NCI-H82 treated with DMSO at 0.1 percent for 48 hours (cell line): ENCODE measurements at regions not wholly inside any gene's neighbourhood (a gene's known extent, or its start where the extent isn't known, plus 50 kb on each side); places are given as distances from the start of the nearest gene placed in this dataset.

Source experiments
- DNase-seq: peaks from one replicate; lab custom pipeline; 2025; ENCODE audit not compliant: unreplicated experiment; lab: John Stamatoyannopoulos, UW

DNA sequence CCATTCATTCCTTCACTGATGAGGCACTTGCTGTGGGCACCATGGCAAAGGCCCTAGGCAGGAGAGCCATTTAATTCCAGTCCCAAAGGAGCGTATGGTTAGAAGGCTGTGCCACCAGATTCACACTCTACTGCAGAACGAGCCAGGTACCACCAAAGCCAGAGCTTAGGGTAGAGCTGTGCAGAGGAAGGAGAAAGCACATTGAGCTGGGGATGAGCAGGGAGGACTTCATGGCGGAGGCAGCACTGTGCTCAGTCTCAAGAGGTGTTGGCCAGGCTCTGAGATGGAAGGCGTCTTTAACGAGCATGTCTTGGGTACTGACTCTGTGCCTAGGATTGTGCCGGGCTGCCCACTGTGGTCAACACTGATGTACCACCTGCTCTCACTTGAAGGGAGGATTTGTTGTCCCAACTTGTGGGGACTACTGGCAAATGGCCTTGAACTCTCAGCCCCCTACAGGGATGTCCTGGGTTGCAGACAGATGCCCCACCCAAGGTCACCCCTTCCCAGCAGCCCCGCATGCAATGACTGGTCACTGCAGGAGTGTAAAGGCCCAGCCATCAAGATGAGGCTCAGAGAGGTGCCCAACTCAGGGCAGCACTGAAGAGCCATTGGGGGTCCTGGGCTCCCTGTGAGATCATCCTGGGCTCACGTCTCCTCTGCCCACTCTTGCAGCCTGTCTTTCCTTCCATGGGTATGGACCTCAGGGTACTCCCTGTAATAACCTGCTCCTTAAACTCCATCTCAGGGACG lies 251.4 kb downstream of the GLI2 start:
- no peak for DNase-seq

DNA sequence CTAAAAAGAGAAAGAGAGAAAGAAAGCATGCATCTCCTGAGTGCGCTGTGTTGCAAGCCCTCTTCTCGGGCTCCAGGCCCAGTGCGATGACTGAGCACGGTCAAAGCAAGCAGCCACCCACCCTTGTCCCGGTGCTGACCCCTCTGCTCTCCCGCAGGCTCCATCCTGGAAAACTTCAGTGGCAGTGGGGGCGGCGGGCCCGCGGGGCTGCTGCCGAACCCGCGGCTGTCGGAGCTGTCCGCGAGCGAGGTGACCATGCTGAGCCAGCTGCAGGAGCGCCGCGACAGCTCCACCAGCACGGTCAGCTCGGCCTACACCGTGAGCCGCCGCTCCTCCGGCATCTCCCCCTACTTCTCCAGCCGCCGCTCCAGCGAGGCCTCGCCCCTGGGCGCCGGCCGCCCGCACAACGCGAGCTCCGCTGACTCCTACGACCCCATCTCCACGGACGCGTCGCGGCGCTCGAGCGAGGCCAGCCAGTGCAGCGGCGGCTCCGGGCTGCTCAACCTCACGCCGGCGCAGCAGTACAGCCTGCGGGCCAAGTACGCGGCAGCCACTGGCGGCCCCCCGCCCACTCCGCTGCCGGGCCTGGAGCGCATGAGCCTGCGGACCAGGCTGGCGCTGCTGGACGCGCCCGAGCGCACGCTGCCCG lies 252.5 kb downstream of the GLI2 start:
- DNase-seq: no peak

DNA sequence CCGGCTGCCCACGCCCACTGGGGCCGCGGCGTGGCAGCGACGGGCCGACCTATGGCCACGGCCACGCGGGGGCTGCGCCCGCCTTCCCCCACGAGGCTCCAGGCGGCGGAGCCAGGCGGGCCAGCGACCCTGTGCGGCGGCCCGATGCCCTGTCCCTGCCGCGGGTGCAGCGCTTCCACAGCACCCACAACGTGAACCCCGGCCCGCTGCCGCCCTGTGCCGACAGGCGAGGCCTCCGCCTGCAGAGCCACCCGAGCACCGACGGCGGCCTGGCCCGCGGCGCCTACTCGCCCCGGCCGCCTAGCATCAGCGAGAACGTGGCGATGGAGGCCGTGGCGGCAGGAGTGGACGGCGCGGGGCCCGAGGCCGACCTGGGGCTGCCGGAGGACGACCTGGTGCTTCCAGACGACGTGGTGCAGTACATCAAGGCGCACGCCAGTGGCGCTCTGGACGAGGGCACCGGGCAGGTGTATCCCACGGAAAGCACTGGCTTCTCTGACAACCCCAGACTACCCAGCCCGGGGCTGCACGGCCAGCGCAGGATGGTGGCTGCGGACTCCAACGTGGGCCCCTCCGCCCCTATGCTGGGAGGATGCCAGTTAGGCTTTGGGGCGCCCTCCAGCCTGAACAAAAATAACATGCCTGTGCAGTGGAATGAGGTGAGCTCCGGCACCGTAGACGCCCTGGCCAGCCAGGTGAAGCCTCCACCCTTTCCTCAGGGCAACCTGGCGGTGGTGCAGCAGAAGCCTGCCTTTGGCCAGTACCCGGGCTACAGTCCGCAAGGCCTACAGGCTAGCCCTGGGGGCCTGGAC lies 253.2 kb downstream of the GLI2 start:
- no peak for DNase-seq

DNA sequence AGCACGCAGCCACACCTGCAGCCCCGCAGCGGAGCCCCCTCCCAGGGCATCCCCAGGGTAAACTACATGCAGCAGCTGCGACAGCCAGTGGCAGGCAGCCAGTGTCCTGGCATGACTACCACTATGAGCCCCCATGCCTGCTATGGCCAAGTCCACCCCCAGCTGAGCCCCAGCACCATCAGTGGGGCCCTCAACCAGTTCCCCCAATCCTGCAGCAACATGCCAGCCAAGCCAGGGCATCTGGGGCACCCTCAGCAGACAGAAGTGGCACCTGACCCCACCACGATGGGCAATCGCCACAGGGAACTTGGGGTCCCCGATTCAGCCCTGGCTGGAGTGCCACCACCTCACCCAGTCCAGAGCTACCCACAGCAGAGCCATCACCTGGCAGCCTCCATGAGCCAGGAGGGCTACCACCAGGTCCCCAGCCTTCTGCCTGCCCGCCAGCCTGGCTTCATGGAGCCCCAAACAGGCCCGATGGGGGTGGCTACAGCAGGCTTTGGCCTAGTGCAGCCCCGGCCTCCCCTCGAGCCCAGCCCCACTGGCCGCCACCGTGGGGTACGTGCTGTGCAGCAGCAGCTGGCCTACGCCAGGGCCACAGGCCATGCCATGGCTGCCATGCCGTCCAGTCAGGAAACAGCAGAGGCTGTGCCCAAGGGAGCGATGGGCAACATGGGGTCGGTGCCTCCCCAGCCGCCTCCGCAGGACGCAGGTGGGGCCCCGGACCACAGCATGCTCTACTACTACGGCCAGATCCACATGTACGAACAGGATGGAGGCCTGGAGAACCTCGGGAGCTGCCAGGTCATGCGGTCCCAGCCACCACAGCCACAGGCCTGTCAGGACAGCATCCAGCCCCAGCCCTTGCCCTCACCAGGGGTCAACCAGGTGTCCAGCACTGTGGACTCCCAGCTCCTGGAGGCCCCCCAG lies 254.1 kb downstream of the GLI2 start:
- no peak for DNase-seq

DNA sequence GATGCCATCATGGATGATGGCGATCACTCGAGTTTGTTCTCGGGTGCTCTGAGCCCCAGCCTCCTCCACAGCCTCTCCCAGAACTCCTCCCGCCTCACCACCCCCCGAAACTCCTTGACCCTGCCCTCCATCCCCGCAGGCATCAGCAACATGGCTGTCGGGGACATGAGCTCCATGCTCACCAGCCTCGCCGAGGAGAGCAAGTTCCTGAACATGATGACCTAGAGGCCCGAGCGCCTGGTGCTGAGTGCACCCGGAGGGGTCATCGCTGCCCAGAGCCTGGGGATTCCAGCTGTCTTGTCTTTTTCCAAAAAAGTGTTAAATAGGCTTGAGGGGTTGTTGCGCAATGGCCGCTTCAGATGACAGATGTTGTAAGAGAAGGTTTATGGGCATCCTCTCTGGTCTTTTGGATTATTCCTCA lies 254.8 kb downstream of the GLI2 start:
- DNase-seq: no peak

DNA sequence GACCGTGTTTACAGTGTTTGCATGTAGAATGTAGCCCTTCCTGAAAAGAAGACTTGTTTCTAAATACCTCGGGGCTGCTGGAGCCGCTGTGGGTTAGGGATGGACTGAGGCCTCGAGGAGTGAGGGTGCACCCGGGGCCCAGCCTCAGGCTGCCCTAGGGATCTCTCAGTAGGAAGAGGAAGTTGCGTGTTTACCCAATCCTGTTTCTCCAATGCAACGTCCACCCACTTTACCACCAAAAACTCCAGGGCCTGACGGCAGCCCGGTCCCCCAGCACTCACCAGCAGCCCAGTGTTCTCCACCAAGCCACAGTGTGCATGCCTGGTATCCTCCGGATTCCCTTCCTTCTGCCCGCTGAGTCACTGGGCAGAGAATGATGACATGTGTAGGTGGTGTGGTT lies 255.8 kb downstream of the GLI2 start:
- DNase-seq: no peak

DNA sequence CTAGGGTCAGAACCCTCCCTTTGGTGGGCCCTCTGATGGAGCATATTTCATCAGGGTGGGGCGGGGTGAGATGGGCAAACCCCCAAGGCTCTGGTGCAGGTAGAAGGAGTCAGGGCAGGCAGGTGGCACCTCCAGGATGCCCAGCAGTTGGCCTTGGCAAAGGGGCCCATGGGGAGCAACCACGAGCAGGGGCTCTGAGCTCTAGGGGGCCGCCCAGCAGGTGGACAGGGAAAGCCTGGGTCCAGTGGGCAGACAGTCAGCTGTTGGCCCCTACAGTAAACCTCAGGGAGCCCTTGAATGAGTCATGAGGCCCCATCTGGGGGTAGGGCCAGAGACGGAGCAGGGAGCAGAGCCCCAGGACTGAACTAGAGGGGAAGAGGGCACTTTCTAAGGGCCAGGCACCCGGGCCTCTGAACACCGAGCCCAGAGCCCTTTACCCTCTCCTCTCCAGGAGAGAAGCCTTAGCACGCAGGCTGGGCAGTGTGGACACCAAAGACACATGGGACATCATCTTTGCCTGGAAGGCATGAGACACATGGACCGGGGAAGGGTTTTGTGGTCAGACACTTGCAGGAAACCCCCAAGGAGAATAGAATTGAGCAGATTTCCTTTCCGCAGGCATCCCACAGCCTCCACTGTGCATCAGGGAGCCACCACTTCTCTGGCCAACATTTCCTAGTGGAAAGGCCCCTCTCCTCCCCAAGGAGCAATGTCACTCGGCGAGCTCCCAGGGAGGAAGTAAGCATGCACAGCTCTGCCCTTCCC lies 257.3 kb downstream of the GLI2 start:
- DNase-seq: no peak

DNA sequence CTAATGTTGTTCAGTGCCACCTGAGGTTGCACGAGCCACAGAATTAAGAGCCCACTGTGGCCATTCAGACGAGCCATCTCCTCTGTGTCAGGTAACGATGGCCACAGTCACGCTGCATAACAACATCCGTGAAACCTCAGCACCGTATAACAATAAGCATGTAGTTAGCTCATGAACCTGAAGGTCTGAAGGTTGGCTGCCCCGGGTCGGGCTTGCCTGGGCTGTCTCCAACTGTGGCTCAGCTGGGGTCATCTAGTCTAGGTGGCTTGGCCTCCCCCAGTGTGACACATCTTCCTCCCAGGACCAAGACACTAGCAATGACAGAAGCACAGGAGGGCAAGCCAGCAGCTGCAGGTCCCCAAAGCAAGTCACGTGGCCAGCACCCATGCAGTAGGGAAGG lies 258.0 kb downstream of the GLI2 start:
- DNase-seq: no peak

DNA sequence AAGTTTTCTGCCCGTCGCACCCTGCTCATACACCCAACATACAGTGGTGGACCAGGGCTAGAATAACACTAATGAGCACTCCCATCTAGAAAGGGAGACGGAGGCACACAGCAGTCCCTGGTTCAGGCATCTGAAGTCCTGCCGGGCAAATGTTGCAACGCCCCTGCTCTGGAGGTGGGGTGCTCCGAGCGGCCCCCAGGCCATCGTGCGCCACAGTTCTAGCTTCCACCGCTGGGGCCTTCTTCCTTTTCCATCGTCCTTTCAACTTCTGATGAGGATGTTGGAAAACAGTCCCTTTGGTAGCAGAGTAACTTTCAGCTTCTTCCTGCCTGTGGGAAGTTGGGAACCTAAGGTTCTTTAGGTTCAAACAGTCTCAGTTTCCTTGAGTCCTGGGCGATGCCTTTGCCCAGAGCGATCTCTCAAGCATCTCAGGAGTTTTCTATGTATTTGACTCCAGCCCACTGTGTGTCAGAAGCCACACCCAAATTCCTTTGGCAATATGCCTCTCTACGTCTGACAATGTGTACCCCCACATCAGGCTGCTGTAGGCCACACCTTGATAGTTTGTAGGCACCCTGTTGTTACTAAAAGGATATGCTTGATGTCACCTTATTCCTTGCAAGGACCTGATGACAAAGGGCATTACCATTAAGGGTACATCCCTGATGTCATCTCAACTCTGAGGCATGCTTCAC lies 258.8 kb downstream of the GLI2 start:
- DNase-seq: no peak

DNA sequence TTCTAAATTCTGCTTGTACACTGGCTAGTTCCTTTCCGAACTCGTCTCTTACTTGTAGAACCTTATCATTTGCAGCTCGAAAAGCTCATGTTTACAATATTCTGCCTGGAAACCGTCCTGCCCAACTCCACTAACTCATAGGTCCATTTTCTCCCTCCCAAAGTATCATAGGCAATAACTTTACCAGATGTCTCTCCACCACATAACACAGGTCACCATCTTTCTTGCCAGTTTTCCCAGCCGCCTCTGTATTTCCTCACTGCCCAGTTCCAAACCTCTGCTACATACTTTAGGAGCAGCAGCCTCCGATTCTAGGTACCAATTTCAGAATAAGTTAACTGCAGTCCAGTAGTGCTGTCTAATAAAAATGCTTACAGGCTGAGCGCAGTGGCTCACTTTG lies 259.5 kb downstream of the GLI2 start:
- DNase-seq: no peak

DNA sequence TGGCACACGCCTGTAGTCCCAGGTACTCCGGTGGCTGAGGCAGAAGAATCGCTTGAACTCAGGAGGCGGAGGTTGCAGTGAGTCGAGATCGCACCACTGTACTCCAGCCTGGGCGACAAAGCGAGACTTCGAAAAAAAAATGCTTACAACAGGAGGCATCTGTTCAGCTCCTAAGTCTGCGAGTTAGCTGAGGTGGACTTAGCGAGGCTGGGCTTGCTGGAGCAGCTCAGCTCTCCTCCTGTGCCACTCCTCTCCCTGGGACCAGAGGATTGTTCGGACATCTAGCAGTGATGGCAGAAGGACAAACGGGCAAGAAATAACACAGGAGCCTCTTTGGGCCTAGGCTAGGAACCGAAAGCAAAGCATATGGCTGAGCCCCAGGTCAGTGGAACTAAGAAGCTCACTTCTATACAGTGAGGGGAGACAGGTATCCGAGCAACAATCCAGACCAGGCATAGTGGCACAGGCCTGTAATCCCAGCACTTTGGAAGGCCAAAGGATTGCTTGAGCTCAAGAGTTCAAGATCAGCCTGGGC lies 260.1 kb downstream of the GLI2 start:
- no peak for DNase-seq

DNA sequence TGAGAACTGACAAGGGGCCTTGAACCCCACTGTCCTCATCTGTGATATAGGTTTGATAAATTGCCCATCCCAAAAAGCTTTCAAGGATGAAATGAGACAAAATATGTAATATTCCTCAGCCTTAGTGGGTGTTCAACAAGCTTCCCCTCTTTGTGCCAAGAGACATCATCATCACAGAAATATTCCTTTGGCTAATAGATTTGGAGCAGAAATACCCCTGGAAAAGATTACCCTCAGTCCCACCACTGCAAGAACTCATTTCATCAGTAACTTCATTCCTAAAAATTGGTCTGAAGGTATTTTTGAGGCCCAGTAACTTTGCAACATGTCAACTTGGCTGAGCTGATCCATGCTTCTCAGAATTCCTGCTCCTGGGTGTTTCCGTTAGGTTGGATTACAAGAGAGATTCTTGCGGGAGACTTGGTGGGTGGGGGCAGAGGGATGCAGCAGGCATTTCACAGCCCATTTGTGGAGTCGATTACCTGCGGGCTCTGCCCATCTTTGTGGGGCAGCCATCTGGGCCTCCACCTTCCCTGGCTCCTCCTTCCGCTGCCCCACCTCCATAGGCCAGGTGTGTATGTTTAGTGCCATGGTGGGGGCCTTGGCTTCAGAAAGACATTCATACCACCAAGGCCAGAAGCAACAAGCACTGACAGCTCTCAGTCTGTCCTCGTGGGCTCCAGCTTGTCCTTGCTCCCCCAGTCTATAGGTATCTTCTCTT lies 263.9 kb downstream of the GLI2 start:
- DNase-seq: no peak

DNA sequence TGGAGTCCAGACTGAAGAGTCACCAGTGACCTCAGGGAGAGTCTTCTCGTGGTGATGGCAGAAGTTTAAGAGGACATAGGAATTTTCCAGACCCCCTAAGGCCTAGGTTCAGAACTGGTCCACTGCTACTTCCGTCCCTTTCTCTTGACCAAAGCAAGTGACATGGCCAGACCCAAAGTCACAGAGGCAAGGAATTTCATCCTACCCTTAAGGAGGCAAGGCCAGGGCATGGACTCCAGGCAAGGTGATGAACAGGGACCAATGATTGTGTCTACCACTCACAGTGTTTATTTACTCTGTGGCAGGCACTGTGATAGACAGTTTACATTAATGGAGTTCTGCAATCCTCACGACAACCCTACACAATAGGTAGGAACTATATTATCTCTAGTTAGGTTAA lies 265.1 kb downstream of the GLI2 start:
- DNase-seq: no peak

DNA sequence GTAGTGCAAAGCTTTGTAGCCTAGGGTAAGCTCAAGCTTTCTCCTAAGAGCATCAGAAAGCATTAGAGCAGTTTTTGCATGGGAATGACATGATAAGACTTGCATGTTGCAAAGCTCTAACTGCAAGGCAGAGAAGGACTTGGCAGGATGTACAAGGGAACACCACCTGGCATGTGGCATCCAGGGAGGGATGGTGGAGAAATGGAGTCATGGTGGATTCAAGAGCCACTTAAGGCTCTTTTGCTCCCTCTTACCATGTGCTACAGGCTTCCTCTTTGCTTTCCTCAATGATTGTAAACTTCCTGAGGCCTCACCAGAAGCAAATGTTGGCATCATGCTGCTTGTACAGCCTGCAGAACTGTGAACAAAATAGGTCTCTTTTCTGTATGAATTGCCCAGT lies 266.0 kb downstream of the GLI2 start:
- DNase-seq: no peak

DNA sequence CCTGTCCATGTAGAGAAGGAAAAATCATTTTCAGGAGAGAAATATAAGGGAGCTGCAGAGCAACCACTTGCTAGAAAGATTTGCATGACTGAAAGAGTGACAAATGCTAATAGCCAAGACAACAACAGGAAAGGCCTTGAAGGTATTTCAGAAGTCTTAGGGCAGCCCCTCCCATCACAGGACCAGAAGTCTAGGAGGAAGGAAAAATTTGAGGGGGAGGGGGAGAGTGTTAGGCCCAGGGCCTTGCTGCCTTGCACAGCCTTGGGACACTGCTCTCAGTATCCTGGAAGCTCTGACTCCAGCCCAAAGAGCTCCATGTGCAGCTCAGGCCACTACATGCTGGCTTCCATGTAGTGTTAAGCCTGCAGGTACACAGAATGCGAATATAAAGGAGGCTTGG lies 266.9 kb downstream of the GLI2 start:
- no peak for DNase-seq

DNA sequence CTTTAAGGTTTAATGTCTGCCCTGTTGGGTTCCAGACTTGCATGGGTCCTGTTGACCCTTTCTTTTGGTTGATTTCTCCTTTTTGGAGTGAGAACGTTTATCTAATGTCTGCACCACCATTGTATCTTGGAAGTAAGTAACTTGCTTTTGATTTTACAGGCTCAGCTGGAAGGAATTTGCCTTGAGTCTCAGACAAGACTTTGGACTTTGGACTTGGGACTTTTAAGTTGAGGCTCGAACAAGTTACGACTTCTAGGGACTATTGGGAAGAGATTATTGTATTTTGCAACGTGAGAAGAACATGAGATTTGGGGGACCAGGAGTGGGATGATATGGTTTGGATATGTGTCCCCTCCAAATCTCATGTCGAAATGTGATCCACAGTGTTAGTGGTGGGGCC lies 267.7 kb downstream of the GLI2 start:
- no peak for DNase-seq

DNA sequence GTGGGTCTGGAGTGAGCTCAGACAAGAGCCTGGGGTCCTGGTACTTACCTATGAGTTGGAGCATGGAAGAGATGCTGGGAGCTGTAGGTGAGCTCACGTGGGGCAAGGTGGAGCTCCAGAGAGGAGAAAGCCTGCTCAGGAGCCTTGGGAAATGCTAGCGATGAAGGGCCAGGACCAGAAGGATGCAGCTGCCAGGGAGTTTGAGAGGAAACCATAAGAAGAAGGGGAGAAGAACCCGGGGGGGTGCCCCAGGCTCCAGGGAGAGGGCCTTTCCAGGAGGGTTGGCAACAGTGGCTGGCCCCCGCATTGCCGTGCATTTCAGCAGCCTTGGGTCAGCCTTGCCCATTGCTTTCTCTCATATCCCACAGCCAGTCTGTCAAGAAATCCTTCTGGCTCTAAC lies 268.7 kb downstream of the GLI2 start:
- no peak for DNase-seq

DNA sequence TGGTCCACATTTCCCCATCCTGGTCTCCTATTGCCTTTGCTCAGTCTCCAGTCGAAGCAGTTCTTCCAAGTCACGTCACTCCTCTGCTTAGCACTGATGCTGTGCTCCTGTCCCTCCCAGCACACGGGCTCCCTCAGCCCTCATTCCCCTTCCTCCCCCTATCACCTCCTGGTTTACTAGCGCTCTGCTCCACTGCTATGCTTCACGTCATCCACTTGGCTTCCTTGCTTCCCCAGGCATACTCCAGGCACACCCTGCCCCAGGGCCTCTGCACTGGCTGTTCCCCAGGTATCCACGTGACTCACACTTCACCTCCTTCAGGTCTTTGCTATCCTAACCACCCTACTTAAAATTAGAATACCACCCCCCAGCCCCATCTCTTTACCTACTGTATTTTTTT lies 269.3 kb downstream of the GLI2 start:
- DNase-seq: no peak

DNA sequence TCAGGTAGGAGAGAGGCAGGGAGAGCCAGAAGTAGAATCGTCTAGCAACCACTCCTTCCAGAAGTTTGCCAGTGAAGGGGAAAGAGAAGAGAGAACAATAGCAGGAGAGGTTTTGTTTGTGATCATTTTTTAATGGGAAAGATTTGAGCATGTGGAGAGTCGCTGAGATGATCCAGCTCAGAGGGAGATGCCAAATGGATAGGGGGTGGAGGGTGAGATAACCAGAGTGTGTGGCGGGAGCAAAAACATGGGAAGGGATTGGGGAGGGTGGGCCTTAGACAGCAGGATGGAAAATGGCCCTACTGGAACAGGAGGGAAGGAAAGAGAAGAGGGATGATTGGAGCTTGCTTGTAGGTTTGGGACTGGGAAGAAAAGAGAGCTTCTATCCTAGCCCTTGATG lies 269.8 kb downstream of the GLI2 start:
- DNase-seq: no peak
